ENCODE measurements at regions not wholly inside any gene's neighbourhood (a gene's known extent, or its start where the extent isn't known, plus 50 kb on each side); places are given as distances from the start of the nearest gene placed in this dataset.

DNA sequence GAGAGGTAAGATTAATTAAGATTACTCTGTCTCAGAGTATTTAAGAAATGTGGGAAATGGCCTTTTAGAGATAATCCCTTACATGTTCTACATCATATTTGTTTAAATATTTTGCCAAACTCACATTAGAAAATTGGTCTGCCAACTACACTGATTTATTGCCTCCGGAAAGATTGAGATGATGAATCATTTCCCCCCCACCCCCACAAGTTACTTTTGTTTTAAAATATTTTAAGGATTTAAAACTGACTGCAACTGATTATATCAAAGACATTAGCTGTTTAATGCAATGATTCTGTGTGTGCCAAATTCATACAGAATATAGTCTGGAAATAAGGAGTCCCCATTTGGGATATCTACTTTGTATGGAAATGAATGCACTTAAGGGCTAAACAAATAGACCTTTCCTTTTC, 674.4 kb downstream of the PRR16 start:
- no peaks in the 10 kb centered on the region for H3K36me3 Mint-ChIP-seq (ENCODE audit: unreplicated experiment)
- H3K4me1 Mint-ChIP-seq (ENCODE audit: low read depth, unreplicated experiment), result no peaks in the 10 kb centered on the region
- no peaks in the 10 kb centered on the region for H3K9me3 Mint-ChIP-seq (ENCODE audit: unreplicated experiment)
- H3K27me3 Mint-ChIP-seq (ENCODE audit: unreplicated experiment), result no peaks in the 10 kb centered on the region
- H3K4me3 Mint-ChIP-seq (ENCODE audit: unreplicated experiment), result no peak overlapping the region
- DNase-seq, result no peak
- H3K27ac Mint-ChIP-seq (ENCODE audit: unreplicated experiment), result no peak overlapping the region
- TF ChIP-seq, protein P1, sequence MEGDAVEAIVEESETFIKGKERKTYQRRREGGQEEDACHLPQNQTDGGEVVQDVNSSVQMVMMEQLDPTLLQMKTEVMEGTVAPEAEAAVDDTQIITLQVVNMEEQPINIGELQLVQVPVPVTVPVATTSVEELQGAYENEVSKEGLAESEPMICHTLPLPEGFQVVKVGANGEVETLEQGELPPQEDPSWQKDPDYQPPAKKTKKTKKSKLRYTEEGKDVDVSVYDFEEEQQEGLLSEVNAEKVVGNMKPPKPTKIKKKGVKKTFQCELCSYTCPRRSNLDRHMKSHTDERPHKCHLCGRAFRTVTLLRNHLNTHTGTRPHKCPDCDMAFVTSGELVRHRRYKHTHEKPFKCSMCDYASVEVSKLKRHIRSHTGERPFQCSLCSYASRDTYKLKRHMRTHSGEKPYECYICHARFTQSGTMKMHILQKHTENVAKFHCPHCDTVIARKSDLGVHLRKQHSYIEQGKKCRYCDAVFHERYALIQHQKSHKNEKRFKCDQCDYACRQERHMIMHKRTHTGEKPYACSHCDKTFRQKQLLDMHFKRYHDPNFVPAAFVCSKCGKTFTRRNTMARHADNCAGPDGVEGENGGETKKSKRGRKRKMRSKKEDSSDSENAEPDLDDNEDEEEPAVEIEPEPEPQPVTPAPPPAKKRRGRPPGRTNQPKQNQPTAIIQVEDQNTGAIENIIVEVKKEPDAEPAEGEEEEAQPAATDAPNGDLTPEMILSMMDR (IDR thresholded peaks at IDR 0.05; ENCODE audit: partially characterized antibody, unreplicated experiment), result no peak

DNA sequence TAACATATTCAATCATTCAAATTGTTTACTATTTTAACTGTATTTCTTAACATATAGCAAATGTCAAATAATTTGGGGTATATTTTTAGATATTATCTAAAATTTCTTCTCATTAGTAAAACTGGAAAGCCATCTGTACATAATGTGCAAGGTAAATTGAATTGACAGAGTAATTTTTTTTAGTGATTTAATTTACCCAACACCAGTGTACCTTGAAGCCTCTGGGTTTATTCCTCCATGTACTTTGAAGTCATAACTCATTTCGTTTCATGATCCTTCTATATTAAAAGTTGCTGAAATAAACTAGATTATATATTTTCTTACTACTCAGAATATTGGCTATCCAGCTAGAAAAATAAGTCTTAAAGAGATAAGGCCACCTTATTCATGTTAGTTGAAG, 674.9 kb downstream of the PRR16 start:
- Mint-ChIP-seq H3K27me3 (ENCODE audit: unreplicated experiment) (no peaks in the 10 kb centered on the region), H3K36me3 (ENCODE audit: unreplicated experiment) (no peaks in the 10 kb centered on the region), H3K9me3 (ENCODE audit: unreplicated experiment) (no peaks in the 10 kb centered on the region), H3K4me1 (ENCODE audit: low read depth, unreplicated experiment) (no peaks in the 10 kb centered on the region), H3K27ac (ENCODE audit: unreplicated experiment) (no peak overlapping the region), H3K4me3 (ENCODE audit: unreplicated experiment) (no peak overlapping the region)
- TF ChIP-seq, protein P1 (IDR thresholded peaks at IDR 0.05; ENCODE audit: partially characterized antibody, unreplicated experiment), result no peak
- no peak for DNase-seq

- Mint-ChIP-seq H3K36me3 (ENCODE audit: unreplicated experiment) (no peaks in the 10 kb centered on the region), H3K27ac (ENCODE audit: unreplicated experiment) (no peak overlapping the region), H3K4me3 (ENCODE audit: unreplicated experiment) (no peak overlapping the region), H3K9me3 (ENCODE audit: unreplicated experiment) (no peaks in the 10 kb centered on the region), H3K4me1 (ENCODE audit: low read depth, unreplicated experiment) (no peaks in the 10 kb centered on the region), H3K27me3 (ENCODE audit: unreplicated experiment) (no peaks in the 10 kb centered on the region)
- TF ChIP-seq, protein P1 (IDR thresholded peaks at IDR 0.05; ENCODE audit: partially characterized antibody, unreplicated experiment), result no peak
- no peak for DNase-seq
Measured at GRCh38 chr5:121144764-121145163, 680.7 kb downstream of the PRR16 start.

DNA sequence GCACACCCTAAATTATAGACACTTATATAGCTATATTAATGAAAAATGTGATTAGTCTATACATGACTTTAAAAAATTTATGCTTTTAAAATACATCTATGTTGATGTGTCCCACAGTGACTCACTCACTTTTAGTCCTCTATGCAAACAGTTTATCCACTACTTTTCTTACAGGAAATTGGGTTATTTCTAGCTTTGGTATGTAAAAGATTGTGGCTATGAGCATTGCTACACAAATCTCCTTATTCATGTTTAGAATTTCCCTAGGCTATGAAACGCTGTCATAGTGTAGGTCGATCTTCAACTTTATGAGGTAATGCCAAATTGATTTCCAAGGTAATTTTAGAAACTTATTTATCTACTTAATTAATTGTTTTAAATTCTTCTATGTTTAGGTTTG, 687.4 kb downstream of the PRR16 start:
- Mint-ChIP-seq H3K9me3 (ENCODE audit: unreplicated experiment) (no peaks in the 10 kb centered on the region), H3K4me3 (ENCODE audit: unreplicated experiment) (no peak overlapping the region), H3K27me3 (ENCODE audit: unreplicated experiment) (no peaks in the 10 kb centered on the region), H3K27ac (ENCODE audit: unreplicated experiment) (no peak overlapping the region), H3K36me3 (ENCODE audit: unreplicated experiment) (no peaks in the 10 kb centered on the region), H3K4me1 (ENCODE audit: low read depth, unreplicated experiment) (no peaks in the 10 kb centered on the region)
- DNase-seq, result no peak
- TF ChIP-seq, protein P1 (IDR thresholded peaks at IDR 0.05; ENCODE audit: partially characterized antibody, unreplicated experiment), result no peak

DNA sequence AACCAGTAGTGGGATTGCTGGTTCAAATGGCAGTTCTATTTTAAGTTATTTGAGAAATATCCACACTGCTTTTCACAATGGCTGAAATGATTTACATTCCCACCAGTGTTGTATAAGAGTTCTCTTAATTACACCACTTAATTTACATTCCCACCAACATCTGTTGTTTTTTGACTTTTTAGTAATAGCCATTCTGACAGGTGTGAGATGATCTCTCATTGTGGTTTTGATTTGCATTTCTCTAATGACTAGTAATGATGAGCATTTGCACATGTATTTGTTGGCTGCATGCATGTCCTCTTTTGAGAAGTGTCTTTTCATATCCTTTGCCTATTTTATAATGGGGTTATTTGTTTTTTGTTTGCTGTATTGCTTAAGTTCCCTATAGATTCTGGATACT, 688.3 kb downstream of the PRR16 start:
- Mint-ChIP-seq H3K9me3 (ENCODE audit: unreplicated experiment) (no peaks in the 10 kb centered on the region), H3K4me1 (ENCODE audit: low read depth, unreplicated experiment) (no peaks in the 10 kb centered on the region), H3K27me3 (ENCODE audit: unreplicated experiment) (no peaks in the 10 kb centered on the region), H3K4me3 (ENCODE audit: unreplicated experiment) (no peak overlapping the region), H3K36me3 (ENCODE audit: unreplicated experiment) (no peaks in the 10 kb centered on the region), H3K27ac (ENCODE audit: unreplicated experiment) (no peak overlapping the region)
- TF ChIP-seq, protein P1 (IDR thresholded peaks at IDR 0.05; ENCODE audit: partially characterized antibody, unreplicated experiment), result no peak
- no peak for DNase-seq

All from glutamatergic neuron (in vitro differentiated cells).